Nucleus accumbens (tissue), 56 donors: ENCODE measurements at regions not wholly inside any gene's neighbourhood (a gene's known extent, or its start where the extent isn't known, plus 50 kb on each side); places are given as distances from the start of the nearest gene placed in this dataset.
"Not testable (repeated sequence)": the region's sequence is repeated elsewhere in the genome, so short reads cannot be mapped to it uniquely, and the experiment has no call there.

ENCODE experiments used
- DNase-seq, 56 donors: peaks; one replicate each; lab custom pipeline; 2025; lab: John Stamatoyannopoulos, UW

- no peak for DNase-seq
Measured at GRCh38 chr2:149783284-149783683, 195.7 kb upstream of the MMADHC start.

GRCh38 chr2:149782572-149782971 is 195.0 kb upstream of the MMADHC start:
- DNase-seq = no peak

GRCh38 chr2:149781263-149781808 is 193.8 kb upstream of the MMADHC start:
- no peak for DNase-seq

- DNase-seq = no peak
Measured at GRCh38 chr2:149773006-149773405, 185.4 kb upstream of the MMADHC start.

DNA sequence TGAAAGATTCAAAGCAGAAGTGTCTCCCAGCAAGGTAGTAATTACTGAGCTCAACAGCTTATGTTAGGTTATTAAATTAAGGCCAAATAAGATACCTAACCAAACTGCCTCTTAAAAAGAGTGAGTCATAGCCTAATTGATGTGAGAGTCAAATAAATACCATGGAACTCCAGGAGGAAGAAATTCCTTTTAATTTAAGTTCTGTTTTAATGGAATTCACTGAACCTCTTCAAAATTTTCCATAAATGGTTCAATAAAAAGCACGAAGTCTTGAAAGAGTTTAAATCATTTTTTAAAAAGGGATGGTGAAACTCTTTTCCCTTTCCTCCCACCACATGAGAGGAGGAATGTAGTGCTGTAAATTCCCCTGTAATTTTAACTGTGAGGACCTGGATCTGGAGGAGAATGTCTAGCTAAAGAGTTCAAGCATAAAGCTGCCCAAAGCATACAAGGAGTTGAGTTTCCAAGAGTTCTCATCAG is 180.8 kb upstream of the MMADHC start:
- no peak for DNase-seq

GRCh38 chr2:149767516-149767974 is 180.0 kb upstream of the MMADHC start:
- DNase-seq = peak in 1 of 56 donors; percentile 0

GRCh38 chr2:149766339-149766738 is 178.8 kb upstream of the MMADHC start:
- no peak for DNase-seq

DNA sequence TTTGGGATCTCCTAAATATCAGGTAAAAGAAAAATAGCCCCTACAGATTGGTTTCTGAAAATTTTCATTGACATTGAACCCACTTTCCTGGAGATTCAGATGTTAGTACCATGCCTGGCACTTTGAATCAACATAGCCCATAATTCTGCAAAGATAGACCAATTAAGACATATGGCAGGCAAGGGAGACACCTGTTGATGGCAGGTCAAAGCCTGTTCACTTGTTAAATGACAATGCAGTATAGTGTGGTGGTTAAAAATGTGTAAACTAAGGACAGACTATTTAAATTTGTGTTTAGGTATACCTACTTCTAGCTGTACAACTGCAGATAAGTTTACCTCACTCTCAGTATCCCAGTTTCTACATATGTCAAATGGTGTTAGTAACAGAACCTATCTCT is 178.1 kb upstream of the MMADHC start:
- no peak for DNase-seq

DNA sequence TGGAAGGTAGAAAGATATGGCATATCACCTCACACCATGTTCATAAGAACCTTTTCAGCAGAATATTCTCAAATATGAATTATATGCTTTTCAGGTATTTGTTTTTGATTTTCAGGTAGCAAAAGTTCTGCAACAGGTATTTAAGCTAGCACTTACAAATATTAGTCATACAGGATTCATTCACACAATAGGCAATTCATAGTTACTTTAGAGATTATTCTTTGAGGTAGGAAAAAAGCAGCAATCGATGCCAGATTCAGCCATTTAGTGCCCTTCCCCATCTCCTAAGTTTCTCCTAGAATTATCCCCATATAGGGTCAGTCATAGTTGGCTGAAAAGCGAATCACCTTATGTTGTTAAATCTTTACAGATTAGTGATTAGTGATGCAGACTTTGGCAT is 177.4 kb upstream of the MMADHC start:
- no peak for DNase-seq

DNA sequence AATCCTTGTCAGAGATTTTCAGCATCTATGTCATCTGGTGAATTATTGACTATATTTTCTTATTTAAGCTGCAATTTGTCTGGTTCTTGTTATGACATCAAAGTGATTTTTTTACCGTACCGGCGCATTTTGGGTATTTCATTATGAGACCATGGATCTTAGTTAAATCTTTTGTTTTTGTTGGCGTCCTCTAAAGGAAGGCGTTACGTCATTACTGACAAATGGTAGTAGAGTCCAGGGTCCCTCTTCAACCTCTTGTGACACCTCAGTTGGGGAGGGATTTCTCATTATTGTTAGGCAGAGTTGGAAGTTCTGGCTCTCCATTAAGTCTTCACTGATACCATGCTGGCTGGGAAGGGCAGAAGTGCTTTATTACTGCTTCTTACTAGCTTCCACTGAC is 175.8 kb upstream of the MMADHC start:
- no peak for DNase-seq

GRCh38 chr2:149761611-149762010 is 174.0 kb upstream of the MMADHC start:
- no peak for DNase-seq

DNA sequence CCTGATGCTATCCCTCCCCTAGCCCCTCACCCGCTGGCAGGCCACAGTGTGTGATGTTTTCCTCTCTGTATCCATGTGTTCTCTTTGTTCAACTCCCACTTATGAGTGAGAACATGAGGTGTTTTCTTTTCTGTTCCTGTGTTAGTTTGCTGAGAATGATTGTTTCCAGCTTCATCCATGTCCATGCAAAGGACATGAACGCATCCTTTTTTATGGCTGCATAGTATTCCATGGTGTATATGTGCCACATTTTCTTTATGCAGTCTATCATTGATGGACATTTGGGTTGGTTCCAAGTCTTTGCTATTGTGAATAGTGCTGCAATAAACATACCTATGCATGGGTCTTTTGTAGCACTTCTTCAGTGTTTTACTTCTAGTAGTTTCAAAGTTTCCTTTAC is 171.8 kb upstream of the MMADHC start:
- DNase-seq = not testable (repeated sequence)

- DNase-seq = not testable (repeated sequence)
Measured at GRCh38 chr2:149754722-149755121, 167.1 kb upstream of the MMADHC start.

- DNase-seq = no peak
Measured at GRCh38 chr2:149747456-149747855, 159.9 kb upstream of the MMADHC start.

GRCh38 chr2:149745396-149746230 is 158.0 kb upstream of the MMADHC start:
- no peak for DNase-seq

GRCh38 chr2:149744865-149745264 is 157.3 kb upstream of the MMADHC start:
- no peak for DNase-seq

DNA sequence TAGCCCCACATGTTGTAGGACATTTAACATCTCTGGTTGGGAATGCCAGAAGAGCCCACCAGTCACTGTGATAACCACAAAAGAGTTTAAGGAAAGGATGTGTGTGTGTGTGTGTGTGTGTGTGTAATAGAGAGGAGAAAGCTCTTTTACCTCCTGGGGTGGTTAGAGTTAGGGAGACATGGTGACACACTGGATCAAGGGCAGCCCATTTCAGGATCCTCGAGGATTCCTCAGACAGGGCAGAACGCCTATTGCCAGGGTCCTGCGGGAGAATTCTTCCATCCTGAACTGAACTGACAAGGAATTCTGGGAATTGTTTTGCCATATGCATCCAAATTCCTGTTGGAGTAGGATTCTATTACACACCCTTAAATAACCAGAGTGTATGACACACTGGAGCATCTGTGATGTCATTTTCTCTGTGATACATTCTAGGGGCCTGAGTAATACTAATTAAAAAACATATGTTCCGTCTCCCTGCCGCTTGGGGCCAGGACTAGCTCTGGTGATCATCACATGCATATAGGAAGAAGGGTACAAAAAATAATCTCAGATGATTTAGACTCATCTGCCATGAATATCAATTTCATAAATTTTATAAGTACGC is 156.4 kb upstream of the MMADHC start:
- no peak for DNase-seq

DNA sequence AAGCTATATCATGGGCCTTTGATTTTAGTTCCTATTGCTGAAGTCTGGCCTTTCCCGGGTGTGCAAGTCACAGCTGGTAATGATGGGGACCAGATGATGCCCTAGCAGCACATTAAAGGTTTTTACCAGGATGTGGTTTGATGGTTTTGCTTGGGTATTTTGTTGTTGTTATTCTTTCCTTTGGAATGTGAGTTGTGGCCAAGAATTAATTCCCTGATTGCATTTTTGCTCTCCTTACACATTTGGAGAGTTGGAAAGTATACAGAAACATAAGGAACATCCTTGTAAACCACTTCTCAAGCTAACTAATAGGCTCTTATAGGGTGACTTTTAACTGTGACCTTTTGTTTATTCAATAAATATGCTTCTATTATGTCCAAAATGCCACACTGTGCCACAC is 154.1 kb upstream of the MMADHC start:
- DNase-seq = no peak

DNA sequence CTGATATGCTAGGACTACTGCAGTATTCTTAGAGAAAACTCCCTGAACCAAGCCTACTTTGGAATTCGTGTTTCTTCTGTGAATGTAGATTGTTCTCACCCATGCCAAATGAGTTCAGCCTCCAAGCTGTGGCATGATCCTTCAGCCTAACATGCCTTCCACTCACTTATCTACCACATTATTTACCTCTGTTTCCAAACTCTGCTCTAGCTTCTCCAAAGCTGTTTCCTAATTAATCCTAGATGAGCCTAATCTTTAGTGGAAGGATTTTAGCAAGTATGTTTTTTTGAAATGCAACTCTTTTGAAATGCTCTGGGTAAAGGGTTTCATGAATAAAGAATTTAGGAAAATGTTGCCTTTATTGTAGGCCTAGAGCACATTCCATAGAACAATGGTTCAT is 152.9 kb upstream of the MMADHC start:
- DNase-seq = no peak

DNA sequence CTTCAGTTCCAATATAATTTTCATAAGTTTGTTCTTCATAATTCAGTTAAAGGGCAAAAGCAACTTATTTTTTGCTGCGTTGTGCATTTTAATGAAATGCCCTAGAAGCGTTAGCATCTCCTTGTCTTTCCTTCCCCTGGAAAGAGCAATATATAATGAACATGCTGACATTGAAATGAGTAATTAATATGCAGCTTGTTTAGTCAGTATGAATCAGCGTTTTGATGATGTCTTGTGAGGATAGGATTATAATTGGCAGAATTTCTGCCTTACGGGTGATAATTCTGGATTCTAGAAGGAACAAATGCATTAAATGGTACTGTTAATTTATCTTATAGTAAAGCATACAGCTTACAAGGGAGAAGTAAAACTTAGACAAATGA is 152.3 kb upstream of the MMADHC start:
- DNase-seq = no peak

DNA sequence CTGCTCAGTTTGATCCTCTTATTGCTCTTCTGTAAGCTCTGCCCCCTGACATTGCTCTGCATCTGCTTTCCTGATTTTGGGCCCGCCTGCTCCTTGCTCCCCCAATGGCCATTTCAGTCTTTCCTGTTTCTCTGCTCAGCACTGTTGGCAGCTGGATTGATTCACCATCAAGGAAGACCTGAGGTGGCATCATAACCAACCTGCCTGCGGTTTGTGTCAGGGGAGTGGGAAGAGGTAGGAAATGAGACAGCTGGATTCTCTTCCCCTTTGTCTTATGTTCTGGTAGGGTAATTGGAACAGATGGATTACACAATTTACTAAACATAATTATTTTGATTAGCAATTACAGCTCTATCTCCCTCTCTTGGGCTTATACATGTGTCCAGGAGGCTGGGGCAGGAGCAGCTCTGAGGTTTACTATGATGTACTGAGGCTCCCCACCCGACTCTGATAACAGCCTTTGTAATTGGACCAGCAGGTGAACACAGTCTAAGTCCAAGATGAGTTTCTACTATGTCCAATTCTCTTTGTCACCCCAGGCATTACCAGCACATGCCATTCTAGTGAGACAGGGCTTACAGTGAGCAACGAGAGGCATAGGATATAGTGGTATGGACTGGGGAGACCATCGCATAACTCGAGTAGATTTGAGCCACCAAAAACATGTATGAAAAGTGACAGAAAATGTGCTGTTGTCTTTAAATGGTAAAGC is 151.8 kb upstream of the MMADHC start:
- no peak for DNase-seq
